ENCODE measurements at regions not wholly inside any gene's neighbourhood (a gene's known extent, or its start where the extent isn't known, plus 50 kb on each side); places are given as distances from the start of the nearest gene placed in this dataset.

DNA sequence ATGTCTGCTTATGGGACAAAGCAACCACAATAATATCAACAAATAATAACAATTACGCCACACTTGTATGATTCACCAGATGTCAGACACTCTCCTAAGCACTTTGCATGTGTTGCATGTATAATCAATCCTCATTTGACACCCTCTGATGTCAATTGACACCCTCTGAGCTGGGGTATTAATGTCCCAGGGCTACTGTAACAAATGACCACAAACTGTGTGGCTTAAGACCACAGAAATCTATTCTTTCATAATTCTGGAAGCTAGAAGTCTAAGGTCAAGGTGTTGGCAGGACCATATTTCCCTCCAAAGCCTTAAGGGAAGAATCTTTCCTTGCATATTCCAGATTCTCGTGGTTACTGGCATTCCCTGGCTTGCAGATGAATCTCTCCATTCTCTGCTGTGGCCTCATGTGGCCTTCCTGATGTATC, 112.7 kb downstream of the NPIPB5 start:
- 84% methylated on average over 2 of the region's 2 CpGs for WGBS
- H3K9me3 ChIP-seq (ENCODE audit: control insufficient read depth in 2 of 2, insufficient read depth in 1 of 2, low read length in 1 of 2) = no peaks in the 10 kb centered on the region
- no peak for DNase-seq (ENCODE audit: low read depth in 6 of 9, low spot score in 9 of 9)
- no peaks in the 10 kb centered on the region for H3K4me1 ChIP-seq (ENCODE audit: control insufficient read depth in 2 of 2, insufficient read depth in 2 of 2, low read length in 2 of 2)
- no peaks in the 10 kb centered on the region for H3K36me3 ChIP-seq (ENCODE audit: control insufficient read depth in 2 of 2, insufficient read depth in 2 of 2, low read length in 1 of 2)
- no peak overlapping the region for H3K4me3 ChIP-seq (ENCODE audit: low read length in 2 of 2)
- no peaks in the 10 kb centered on the region for H3K27me3 ChIP-seq (ENCODE audit: control insufficient read depth in 2 of 2, insufficient read depth in 1 of 2, low read length in 1 of 2)
- no peak overlapping the region for H3K27ac ChIP-seq (ENCODE audit: low read depth in 1 of 2, low read length in 1 of 2)

- Histone ChIP-seq H3K36me3 (ENCODE audit: control insufficient read depth in 2 of 2, insufficient read depth in 2 of 2, low read length in 1 of 2) (no peaks in the 10 kb centered on the region), H3K4me3 (ENCODE audit: low read length in 2 of 2) (no peak overlapping the region), H3K27me3 (ENCODE audit: control insufficient read depth in 2 of 2, insufficient read depth in 1 of 2, low read length in 1 of 2) (no peaks in the 10 kb centered on the region), H3K9me3 (ENCODE audit: control insufficient read depth in 2 of 2, insufficient read depth in 1 of 2, low read length in 1 of 2) (no peaks in the 10 kb centered on the region), H3K27ac (ENCODE audit: low read depth in 1 of 2, low read length in 1 of 2) (no peak overlapping the region), H3K4me1 (ENCODE audit: control insufficient read depth in 2 of 2, insufficient read depth in 2 of 2, low read length in 2 of 2) (no peaks in the 10 kb centered on the region)
- WGBS = 91% methylated on average over 18 of the region's 18 CpGs
- DNase-seq (ENCODE audit: low read depth in 6 of 9, low spot score in 9 of 9) = no peak
These were observed 113.5 kb downstream of the NPIPB5 start for GRCh38 chr16:22624038-22624799.

GRCh38 chr16:22624800-22625533, 114.3 kb downstream of the NPIPB5 start:
- DNase-seq (ENCODE audit: low read depth in 6 of 9, low spot score in 9 of 9) = no peak
- Histone ChIP-seq H3K27me3 (ENCODE audit: control insufficient read depth in 2 of 2, insufficient read depth in 1 of 2, low read length in 1 of 2) (no peaks in the 10 kb centered on the region), H3K4me3 (ENCODE audit: low read length in 2 of 2) (no peak overlapping the region), H3K4me1 (ENCODE audit: control insufficient read depth in 2 of 2, insufficient read depth in 2 of 2, low read length in 2 of 2) (no peaks in the 10 kb centered on the region), H3K9me3 (ENCODE audit: control insufficient read depth in 2 of 2, insufficient read depth in 1 of 2, low read length in 1 of 2) (no peaks in the 10 kb centered on the region), H3K36me3 (ENCODE audit: control insufficient read depth in 2 of 2, insufficient read depth in 2 of 2, low read length in 1 of 2) (no peaks in the 10 kb centered on the region), H3K27ac (ENCODE audit: low read depth in 1 of 2, low read length in 1 of 2) (no peak overlapping the region)
- WGBS = 82% methylated on average over 7 of the region's 7 CpGs

- WGBS = 86% methylated on average over 2 of the region's 2 CpGs
These were observed 115.3 kb downstream of the NPIPB5 start for GRCh38 chr16:22625967-22626366.

GRCh38 chr16:22627043-22627442, 116.4 kb downstream of the NPIPB5 start:
- Histone ChIP-seq H3K36me3 (ENCODE audit: control insufficient read depth in 2 of 2, insufficient read depth in 2 of 2, low read length in 1 of 2) (no peaks in the 10 kb centered on the region), H3K4me1 (ENCODE audit: control insufficient read depth in 2 of 2, insufficient read depth in 2 of 2, low read length in 2 of 2) (no peaks in the 10 kb centered on the region), H3K4me3 (ENCODE audit: low read length in 2 of 2) (no peak overlapping the region), H3K27ac (ENCODE audit: low read depth in 1 of 2, low read length in 1 of 2) (no peak overlapping the region), H3K9me3 (ENCODE audit: control insufficient read depth in 2 of 2, insufficient read depth in 1 of 2, low read length in 1 of 2) (no peaks in the 10 kb centered on the region), H3K27me3 (ENCODE audit: control insufficient read depth in 2 of 2, insufficient read depth in 1 of 2, low read length in 1 of 2) (no peaks in the 10 kb centered on the region)
- DNase-seq (ENCODE audit: low read depth in 6 of 9, low spot score in 9 of 9) = no peak
- WGBS = 90% methylated on average over 5 of the region's 5 CpGs

More at GRCh38 chr16:22625967-22626366, 115.3 kb downstream of the NPIPB5 start:
- H3K36me3 ChIP-seq (ENCODE audit: control insufficient read depth in 2 of 2, insufficient read depth in 2 of 2, low read length in 1 of 2) = no peaks in the 10 kb centered on the region
- H3K9me3 ChIP-seq (ENCODE audit: control insufficient read depth in 2 of 2, insufficient read depth in 1 of 2, low read length in 1 of 2) = no peaks in the 10 kb centered on the region
- H3K4me1 ChIP-seq (ENCODE audit: control insufficient read depth in 2 of 2, insufficient read depth in 2 of 2, low read length in 2 of 2) = no peaks in the 10 kb centered on the region
- H3K4me3 ChIP-seq (ENCODE audit: low read length in 2 of 2) = no peak overlapping the region
- DNase-seq (ENCODE audit: low read depth in 6 of 9, low spot score in 9 of 9) = no peak
- no peaks in the 10 kb centered on the region for H3K27me3 ChIP-seq (ENCODE audit: control insufficient read depth in 2 of 2, insufficient read depth in 1 of 2, low read length in 1 of 2)
- no peak overlapping the region for H3K27ac ChIP-seq (ENCODE audit: low read depth in 1 of 2, low read length in 1 of 2)

DNA sequence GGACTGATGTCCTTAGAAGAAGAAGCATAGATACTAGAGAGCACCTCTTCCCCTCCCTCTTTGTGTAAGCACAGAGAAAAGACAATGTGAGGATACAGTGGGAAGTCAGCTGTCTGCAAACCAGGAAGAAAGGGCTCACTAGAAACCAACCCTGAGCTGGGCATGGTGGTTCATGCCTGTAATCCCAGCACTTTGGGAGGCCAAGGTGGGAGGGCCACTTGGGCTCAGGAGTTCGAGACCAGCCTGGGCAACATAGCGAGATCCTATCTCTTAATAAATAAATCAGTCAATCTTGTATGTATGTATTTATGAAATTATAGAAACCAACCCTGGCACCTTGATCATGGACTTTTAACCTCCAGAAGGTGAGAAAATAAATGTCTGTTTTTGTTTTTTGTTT, 118.3 kb downstream of the NPIPB5 start:
- H3K27ac ChIP-seq (ENCODE audit: low read depth in 1 of 2, low read length in 1 of 2) = no peak overlapping the region
- H3K36me3 ChIP-seq (ENCODE audit: control insufficient read depth in 2 of 2, insufficient read depth in 2 of 2, low read length in 1 of 2) = no peaks in the 10 kb centered on the region
- no peak overlapping the region for H3K4me3 ChIP-seq (ENCODE audit: low read length in 2 of 2)
- H3K9me3 ChIP-seq (ENCODE audit: control insufficient read depth in 2 of 2, insufficient read depth in 1 of 2, low read length in 1 of 2) = no peaks in the 10 kb centered on the region
- no peak for DNase-seq (ENCODE audit: low read depth in 6 of 9, low spot score in 9 of 9)
- no peaks in the 10 kb centered on the region for H3K4me1 ChIP-seq (ENCODE audit: control insufficient read depth in 2 of 2, insufficient read depth in 2 of 2, low read length in 2 of 2)
- WGBS = 95% methylated on average over 2 of the region's 2 CpGs
- H3K27me3 ChIP-seq (ENCODE audit: control insufficient read depth in 2 of 2, insufficient read depth in 1 of 2, low read length in 1 of 2) = no peaks in the 10 kb centered on the region

DNA sequence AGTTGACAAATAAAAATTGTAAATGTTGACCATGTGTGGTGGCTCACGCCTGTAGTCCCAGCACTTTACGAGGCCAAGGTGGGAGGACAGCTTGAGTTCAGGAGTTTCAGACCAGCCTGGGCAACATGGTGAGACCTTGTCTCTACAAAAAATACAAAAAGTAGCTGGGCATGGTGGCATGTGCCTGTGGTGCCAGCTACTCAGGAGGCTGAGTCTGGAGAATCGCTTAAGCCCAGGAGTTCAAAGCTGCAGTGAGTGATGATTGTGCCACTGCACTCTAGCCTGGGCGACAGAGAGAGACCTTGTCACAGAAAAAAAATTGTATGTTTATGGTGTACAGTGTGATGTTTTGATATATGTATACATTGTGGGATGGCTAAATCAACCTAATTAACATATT, 119.6 kb downstream of the NPIPB5 start:
- H3K36me3 ChIP-seq (ENCODE audit: control insufficient read depth in 2 of 2, insufficient read depth in 2 of 2, low read length in 1 of 2) = no peaks in the 10 kb centered on the region
- no peaks in the 10 kb centered on the region for H3K27me3 ChIP-seq (ENCODE audit: control insufficient read depth in 2 of 2, insufficient read depth in 1 of 2, low read length in 1 of 2)
- H3K4me1 ChIP-seq (ENCODE audit: control insufficient read depth in 2 of 2, insufficient read depth in 2 of 2, low read length in 2 of 2) = no peaks in the 10 kb centered on the region
- no peaks in the 10 kb centered on the region for H3K9me3 ChIP-seq (ENCODE audit: control insufficient read depth in 2 of 2, insufficient read depth in 1 of 2, low read length in 1 of 2)
- no peak overlapping the region for H3K27ac ChIP-seq (ENCODE audit: low read depth in 1 of 2, low read length in 1 of 2)
- DNase-seq (ENCODE audit: low read depth in 6 of 9, low spot score in 9 of 9) = no peak
- H3K4me3 ChIP-seq (ENCODE audit: low read length in 2 of 2) = no peak overlapping the region
- 97% methylated on average over 4 of the region's 4 CpGs for WGBS

- no peaks in the 10 kb centered on the region for H3K36me3 ChIP-seq (ENCODE audit: control insufficient read depth in 2 of 2, insufficient read depth in 2 of 2, low read length in 1 of 2)
- H3K27me3 ChIP-seq (ENCODE audit: control insufficient read depth in 2 of 2, insufficient read depth in 1 of 2, low read length in 1 of 2) = no peaks in the 10 kb centered on the region
- H3K27ac ChIP-seq (ENCODE audit: low read depth in 1 of 2, low read length in 1 of 2) = no peak overlapping the region
- DNase-seq (ENCODE audit: low read depth in 6 of 9, low spot score in 9 of 9) = no peak
- H3K9me3 ChIP-seq (ENCODE audit: control insufficient read depth in 2 of 2, insufficient read depth in 1 of 2, low read length in 1 of 2) = no peaks in the 10 kb centered on the region
- H3K4me1 ChIP-seq (ENCODE audit: control insufficient read depth in 2 of 2, insufficient read depth in 2 of 2, low read length in 2 of 2) = no peaks in the 10 kb centered on the region
- H3K4me3 ChIP-seq (ENCODE audit: low read length in 2 of 2) = no peak overlapping the region
- 92% methylated on average over 9 of the region's 9 CpGs for WGBS
These were observed 120.6 kb downstream of the NPIPB5 start for GRCh38 chr16:22631264-22631663.

DNA sequence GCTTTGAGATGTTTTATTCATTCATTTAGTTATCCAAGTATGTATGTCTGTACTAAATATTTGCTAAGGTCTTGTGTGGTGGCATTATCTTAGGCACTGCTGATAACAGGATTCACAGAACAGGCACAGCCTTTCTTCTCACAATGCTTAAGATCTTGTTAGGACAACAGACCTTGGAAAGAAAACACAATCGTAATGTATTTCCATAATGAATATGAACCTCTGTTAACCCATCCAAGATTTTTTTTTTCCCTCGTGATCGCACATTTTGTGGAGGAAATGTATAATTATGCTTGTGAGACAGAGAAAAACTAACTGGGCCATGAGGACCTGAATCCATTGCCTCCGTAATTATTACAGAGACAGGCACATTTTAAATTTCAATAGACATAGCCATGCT, 121.9 kb downstream of the NPIPB5 start:
- Histone ChIP-seq H3K9me3 (ENCODE audit: control insufficient read depth in 2 of 2, insufficient read depth in 1 of 2, low read length in 1 of 2) (no peaks in the 10 kb centered on the region), H3K4me1 (ENCODE audit: control insufficient read depth in 2 of 2, insufficient read depth in 2 of 2, low read length in 2 of 2) (no peaks in the 10 kb centered on the region), H3K27me3 (ENCODE audit: control insufficient read depth in 2 of 2, insufficient read depth in 1 of 2, low read length in 1 of 2) (no peaks in the 10 kb centered on the region), H3K36me3 (ENCODE audit: control insufficient read depth in 2 of 2, insufficient read depth in 2 of 2, low read length in 1 of 2) (no peaks in the 10 kb centered on the region), H3K27ac (ENCODE audit: low read depth in 1 of 2, low read length in 1 of 2) (no peak overlapping the region), H3K4me3 (ENCODE audit: low read length in 2 of 2) (no peak overlapping the region)
- DNase-seq (ENCODE audit: low read depth in 6 of 9, low spot score in 9 of 9) = no peak
- WGBS = 93% methylated on average over 4 of the region's 4 CpGs
